Caco-2 (cell line): ENCODE measurements at regions not wholly inside any gene's neighbourhood (a gene's known extent, or its start where the extent isn't known, plus 50 kb on each side); places are given as distances from the start of the nearest gene placed in this dataset.

ENCODE experiments used
- BruUV-seq: library from RNA; stranded (reverse); fragments of 400-500 nt; replicated peaks from 2 replicates; lab custom pipeline; 2021; lab: Mats Ljungman, UMichigan
- CTCF ChIA-PET: fragments of 300-600 bp; sonication (Branson Sonifier 250); formaldehyde crosslinking; loops from one replicate; lab custom pipeline; 2022; ENCODE audit warnings: antibody characterized with exemption; lab: Charles Lee
- POLR2A ChIA-PET: fragments of 300-600 bp; sonication (Branson Sonifier 250); formaldehyde crosslinking; loops from one replicate; lab custom pipeline; 2022; ENCODE audit warnings: antibody characterized with exemption; lab: Charles Lee
- DNase-seq, 2 experiments: peaks; one replicate each; pipeline versions ENCODE4 v3.0.0 to v3.0.0-alpha.2; 2020 to 2022
- H3K27me3 ChIP-seq: replicated peaks from 2 replicates; pipeline ENCODE4 v1.6.0; 2011; ENCODE audit warnings: low read length; ENCODE audit not compliant: control insufficient read depth, insufficient read depth
- H3K36me3 ChIP-seq: 2 replicates; pipeline ENCODE4 v1.5.1; 2011; ENCODE audit warnings: low read length; ENCODE audit not compliant: control insufficient read depth, insufficient read depth
- H3K4me1 ChIP-seq: fragments of 250-450 bp; sonication (Bioruptor Pico); 2 replicates; pipeline ENCODE4 v1.5.1; 2020; ENCODE audit warnings: mild to moderate bottlenecking
- H3K4me3 ChIP-seq: 2 replicates; pipeline ENCODE4 v1.5.1; 2011; ENCODE audit warnings: low read depth, mild to moderate bottlenecking, control low read depth, low read length
- H3K9me3 ChIP-seq: fragments of 250-450 bp; sonication (Bioruptor Pico); 2 replicates; pipeline ENCODE4 v1.5.1; 2020; ENCODE audit warnings: mild to moderate bottlenecking, moderate library complexity
- H3K27ac Mint-ChIP-seq: one replicate; pipeline ENCODE4 v1.8.0; 2022; ENCODE audit warnings: mixed read lengths; ENCODE audit not compliant: unreplicated experiment
- H3K27me3 Mint-ChIP-seq: one replicate; pipeline ENCODE4 v1.8.0; 2022; ENCODE audit warnings: mixed read lengths; ENCODE audit not compliant: insufficient read depth, unreplicated experiment
- H3K36me3 Mint-ChIP-seq: one replicate; pipeline ENCODE4 v1.8.0; 2022; ENCODE audit warnings: mild to moderate bottlenecking, mixed read lengths; ENCODE audit not compliant: insufficient read depth, unreplicated experiment
- H3K4me1 Mint-ChIP-seq: one replicate; pipeline ENCODE4 v1.8.0; 2022; ENCODE audit warnings: low read depth, mixed read lengths; ENCODE audit not compliant: unreplicated experiment
- H3K4me3 Mint-ChIP-seq: one replicate; pipeline ENCODE4 v1.8.0; 2022; ENCODE audit warnings: mild to moderate bottlenecking, moderate library complexity, mixed read lengths; ENCODE audit not compliant: unreplicated experiment
- H3K9me3 Mint-ChIP-seq: one replicate; pipeline ENCODE4 v1.8.0; 2022; ENCODE audit warnings: mixed read lengths; ENCODE audit not compliant: unreplicated experiment
- intact Hi-C: fragments of 100-400 bp; cut with micrococcal nuclease; formaldehyde crosslinking; loops from one replicate; pipeline ENCODE4 v1.10.0; 2022; ENCODE audit not compliant: unreplicated experiment
- TF ChIP-seq, protein P1 (sequence below), 2 experiments: fragments of 200-600 bp in 1 of 2; IDR thresholded peaks; 1 replicate in 1 of 2; 2 replicates in 1 of 2; pipeline versions ENCODE4 v1.5.1 to v1.8.0; 2011 to 2022; ENCODE audit warnings: antibody characterized with exemption in 1 of 2, control low read depth in 1 of 2, inconsistent platforms in 1 of 2, low read depth in 1 of 2, low read length in 1 of 2, mild to moderate bottlenecking in 1 of 2, moderate library complexity in 1 of 2; ENCODE audit not compliant: insufficient read depth in 1 of 2, severe bottlenecking in 1 of 2, unreplicated experiment in 1 of 2

DNA sequence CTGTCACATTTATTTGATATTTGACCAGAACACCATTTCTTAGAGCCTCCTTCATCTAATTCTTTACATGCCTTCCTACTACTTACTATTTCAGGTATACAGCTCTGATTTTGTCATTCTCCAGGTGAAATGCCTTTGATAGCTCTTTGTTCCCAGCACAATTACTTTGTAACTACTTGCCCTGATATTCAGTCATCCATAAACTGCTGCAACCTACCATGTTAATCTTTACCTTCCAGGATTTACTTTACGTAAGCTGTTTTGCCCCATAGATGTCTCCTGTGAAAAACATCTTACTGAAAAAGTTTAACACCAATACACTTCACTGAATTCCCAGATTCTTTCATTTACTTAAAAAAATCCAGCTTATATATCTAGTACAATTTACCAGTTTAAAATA lies 443.8 kb upstream of the CYLC2 start:
- Mint-ChIP-seq H3K4me1 (no peaks in the 10 kb centered on the region), H3K9me3 (peaks cover 55% of the 10 kb centered on the region), H3K36me3 (no peaks in the 10 kb centered on the region), H3K27me3 (no peaks in the 10 kb centered on the region), H3K27ac (no peak overlapping the region), H3K4me3 (no peak overlapping the region)
- Histone ChIP-seq H3K36me3 (no peaks in the 10 kb centered on the region), H3K27me3 (no peaks in the 10 kb centered on the region), H3K4me3 (no peak overlapping the region), H3K9me3 (peaks cover 3% of the 10 kb centered on the region; the same call in 1 of the 2 replicates), H3K4me1 (no peaks in the 10 kb centered on the region)
- TF ChIP-seq, protein P1, sequence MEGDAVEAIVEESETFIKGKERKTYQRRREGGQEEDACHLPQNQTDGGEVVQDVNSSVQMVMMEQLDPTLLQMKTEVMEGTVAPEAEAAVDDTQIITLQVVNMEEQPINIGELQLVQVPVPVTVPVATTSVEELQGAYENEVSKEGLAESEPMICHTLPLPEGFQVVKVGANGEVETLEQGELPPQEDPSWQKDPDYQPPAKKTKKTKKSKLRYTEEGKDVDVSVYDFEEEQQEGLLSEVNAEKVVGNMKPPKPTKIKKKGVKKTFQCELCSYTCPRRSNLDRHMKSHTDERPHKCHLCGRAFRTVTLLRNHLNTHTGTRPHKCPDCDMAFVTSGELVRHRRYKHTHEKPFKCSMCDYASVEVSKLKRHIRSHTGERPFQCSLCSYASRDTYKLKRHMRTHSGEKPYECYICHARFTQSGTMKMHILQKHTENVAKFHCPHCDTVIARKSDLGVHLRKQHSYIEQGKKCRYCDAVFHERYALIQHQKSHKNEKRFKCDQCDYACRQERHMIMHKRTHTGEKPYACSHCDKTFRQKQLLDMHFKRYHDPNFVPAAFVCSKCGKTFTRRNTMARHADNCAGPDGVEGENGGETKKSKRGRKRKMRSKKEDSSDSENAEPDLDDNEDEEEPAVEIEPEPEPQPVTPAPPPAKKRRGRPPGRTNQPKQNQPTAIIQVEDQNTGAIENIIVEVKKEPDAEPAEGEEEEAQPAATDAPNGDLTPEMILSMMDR (IDR thresholded peaks at IDR 0.05; ENCODE audit: insufficient read depth in 1 of 2, low read depth in 1 of 2, low read length in 1 of 2, severe bottlenecking in 1 of 2, unreplicated experiment in 1 of 2), result no peak
- intact Hi-C loops, result no loop called here
- POLR2A ChIA-PET, result no interaction called here
- DNase-seq, result no peak
- CTCF ChIA-PET, result no interaction called here
- no TSS peak for BruUV-seq

DNA sequence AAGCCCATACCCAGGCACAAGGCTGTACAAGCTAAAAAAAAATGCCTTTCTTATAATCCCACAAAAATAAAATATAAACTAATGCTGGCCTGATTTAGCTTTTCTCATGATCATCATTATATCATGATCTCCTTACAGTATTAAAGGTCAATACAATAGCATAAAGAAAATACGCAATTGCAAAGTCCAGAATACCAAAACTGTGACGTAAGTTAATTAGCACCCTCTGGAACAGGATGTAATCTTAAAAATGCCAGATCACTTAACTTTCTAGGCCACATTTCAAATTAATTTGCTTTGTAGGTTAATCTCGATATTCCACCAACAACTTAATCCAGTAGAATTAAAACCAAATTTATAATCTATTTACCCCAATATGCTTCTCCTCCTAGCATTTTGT lies 444.2 kb upstream of the CYLC2 start:
- no peaks in the 10 kb centered on the region for H3K27me3 Mint-ChIP-seq
- no peak overlapping the region for H3K4me3 Mint-ChIP-seq
- no peaks in the 10 kb centered on the region for H3K27me3 ChIP-seq
- ChIA-PET CTCF (no interaction called here), POLR2A (no interaction called here)
- intact Hi-C loops, result no loop called here
- BruUV-seq, result no TSS peak
- H3K4me3 ChIP-seq, result no peak overlapping the region
- TF ChIP-seq, protein P1 (IDR thresholded peaks at IDR 0.05; ENCODE audit: insufficient read depth in 1 of 2, low read depth in 1 of 2, low read length in 1 of 2, severe bottlenecking in 1 of 2, unreplicated experiment in 1 of 2), result no peak
- peaks cover 4% of the 10 kb centered on the region; the same call in 1 of the 2 replicates for H3K9me3 ChIP-seq
- H3K9me3 Mint-ChIP-seq, result peaks cover 55% of the 10 kb centered on the region
- H3K27ac Mint-ChIP-seq, result no peak overlapping the region
- no peaks in the 10 kb centered on the region for H3K4me1 ChIP-seq
- DNase-seq, result no peak
- H3K4me1 Mint-ChIP-seq, result no peaks in the 10 kb centered on the region
- H3K36me3 ChIP-seq, result no peaks in the 10 kb centered on the region
- no peaks in the 10 kb centered on the region for H3K36me3 Mint-ChIP-seq

DNA sequence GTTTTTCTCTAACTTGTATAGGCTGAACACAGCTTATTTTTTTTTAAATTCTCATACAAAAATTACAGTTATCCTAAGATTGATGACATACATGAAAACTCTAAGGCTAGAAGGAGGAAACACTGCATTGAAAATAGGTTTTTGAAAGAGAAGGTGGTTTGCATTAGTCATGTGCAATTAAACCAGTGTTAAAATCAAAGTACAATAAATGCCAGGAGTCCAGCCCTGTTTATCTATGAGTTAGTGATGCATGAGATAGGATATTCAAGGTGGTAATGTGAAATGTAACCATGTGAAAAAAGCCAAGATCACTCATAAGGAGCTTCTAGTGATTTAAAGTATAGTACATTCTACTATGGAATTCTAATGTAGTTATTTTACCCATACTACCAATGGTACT lies 444.9 kb upstream of the CYLC2 start:
- no TSS peak for BruUV-seq
- Histone ChIP-seq H3K4me1 (no peaks in the 10 kb centered on the region), H3K27me3 (no peaks in the 10 kb centered on the region), H3K9me3 (peaks cover 4% of the 10 kb centered on the region; the same call in 1 of the 2 replicates), H3K36me3 (no peaks in the 10 kb centered on the region), H3K4me3 (no peak overlapping the region)
- CTCF ChIA-PET, result no interaction called here
- H3K27me3 Mint-ChIP-seq, result no peaks in the 10 kb centered on the region
- no peaks in the 10 kb centered on the region for H3K4me1 Mint-ChIP-seq
- intact Hi-C loops, result no loop called here
- POLR2A ChIA-PET, result no interaction called here
- H3K27ac Mint-ChIP-seq, result no peak overlapping the region
- H3K4me3 Mint-ChIP-seq, result no peak overlapping the region
- no peaks in the 10 kb centered on the region for H3K36me3 Mint-ChIP-seq
- DNase-seq, result no peak
- peaks cover 55% of the 10 kb centered on the region for H3K9me3 Mint-ChIP-seq
- TF ChIP-seq, protein P1 (IDR thresholded peaks at IDR 0.05; ENCODE audit: insufficient read depth in 1 of 2, low read depth in 1 of 2, low read length in 1 of 2, severe bottlenecking in 1 of 2, unreplicated experiment in 1 of 2), result no peak
